HUDEP-2 (cell line): ENCODE measurements at regions not wholly inside any gene's neighbourhood (a gene's known extent, or its start where the extent isn't known, plus 50 kb on each side); places are given as distances from the start of the nearest gene placed in this dataset.

Experiments used
- DNase-seq, 76 experiments: peaks; one replicate each; lab custom pipeline; 2025; ENCODE audit not compliant: unreplicated experiment in 76 of 76; lab: John Stamatoyannopoulos, UW

DNA sequence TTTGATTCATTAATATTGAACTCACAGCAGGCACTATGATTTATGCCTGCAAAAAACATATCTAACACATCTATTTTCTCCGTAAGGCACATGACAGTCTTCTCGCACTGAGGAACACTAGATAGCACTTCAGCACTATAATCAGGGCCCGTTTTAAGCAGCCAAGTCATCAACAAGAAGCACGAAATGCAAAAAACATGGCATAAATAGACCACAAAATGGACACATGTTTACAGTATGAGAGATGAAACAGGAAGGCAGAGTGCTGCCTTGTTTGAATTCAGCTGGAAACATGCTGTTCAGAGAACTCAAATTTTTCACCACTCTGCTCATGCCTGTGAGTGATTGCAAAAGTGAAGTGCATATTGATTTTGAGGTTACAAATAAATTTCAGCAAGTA, 205.8 kb upstream of the PDGFD start:
- no peak for DNase-seq

DNA sequence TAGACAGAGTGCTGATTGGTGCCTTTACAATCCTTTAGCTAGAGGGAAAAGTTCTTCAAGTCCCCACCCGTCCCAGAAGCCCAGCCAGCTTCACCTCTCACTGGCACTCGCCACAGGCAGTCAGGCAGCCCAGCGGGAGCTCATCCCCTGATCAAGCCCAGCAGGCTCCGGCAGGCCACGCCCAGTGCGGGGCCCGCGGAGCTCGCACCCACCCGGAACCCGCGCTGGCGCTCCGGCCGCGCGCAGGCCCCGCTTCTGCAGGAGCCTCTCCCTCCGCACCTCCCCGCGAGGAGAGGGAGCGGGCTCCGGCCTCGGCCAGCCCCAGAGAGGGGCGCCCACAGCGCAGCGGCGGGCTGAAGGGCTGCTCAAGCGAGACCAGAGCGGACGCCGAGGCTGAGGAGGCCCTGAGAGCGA, 202.4 kb upstream of the PDGFD start:
- no peak for DNase-seq

DNA sequence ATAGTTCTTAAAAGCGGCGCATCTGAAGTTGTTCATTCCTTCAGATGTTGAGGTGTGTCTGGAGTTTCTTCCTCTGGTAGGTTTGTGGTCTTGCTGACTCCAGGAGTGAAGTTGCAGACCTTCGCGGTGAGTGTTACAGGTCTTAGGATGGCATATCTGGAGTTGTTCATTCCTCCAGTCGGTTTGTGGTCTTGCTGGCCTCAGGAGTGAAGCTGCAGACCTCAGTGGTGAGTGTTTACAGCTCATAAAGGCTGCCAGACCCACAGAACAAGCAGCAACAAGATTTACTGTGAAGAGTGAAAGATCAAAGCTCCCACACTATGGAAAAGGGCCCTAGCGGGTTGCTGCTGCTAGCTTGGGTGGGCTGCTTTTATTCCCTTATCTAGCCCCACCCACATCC, 201.7 kb upstream of the PDGFD start:
- DNase-seq: no peak

DNA sequence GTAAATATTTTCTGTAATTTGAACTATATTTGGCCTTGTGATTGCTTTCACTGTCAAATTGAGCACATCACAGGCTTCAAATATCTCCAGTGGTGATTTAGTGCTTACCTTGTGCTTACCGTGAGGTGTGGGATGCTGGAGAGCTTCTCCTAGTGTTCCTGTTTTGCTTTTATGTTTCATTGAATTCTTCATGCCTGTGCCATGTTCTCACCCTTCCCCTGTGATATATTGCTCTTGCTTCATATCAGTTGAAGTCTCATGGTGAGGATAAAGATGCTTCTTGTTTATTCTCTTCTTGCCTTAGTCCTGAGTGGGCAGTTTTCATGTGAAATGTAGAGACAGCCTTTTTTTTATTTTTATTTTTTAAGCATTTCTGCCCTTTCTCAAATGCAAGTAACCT, 198.0 kb upstream of the PDGFD start:
- DNase-seq: no peak

DNA sequence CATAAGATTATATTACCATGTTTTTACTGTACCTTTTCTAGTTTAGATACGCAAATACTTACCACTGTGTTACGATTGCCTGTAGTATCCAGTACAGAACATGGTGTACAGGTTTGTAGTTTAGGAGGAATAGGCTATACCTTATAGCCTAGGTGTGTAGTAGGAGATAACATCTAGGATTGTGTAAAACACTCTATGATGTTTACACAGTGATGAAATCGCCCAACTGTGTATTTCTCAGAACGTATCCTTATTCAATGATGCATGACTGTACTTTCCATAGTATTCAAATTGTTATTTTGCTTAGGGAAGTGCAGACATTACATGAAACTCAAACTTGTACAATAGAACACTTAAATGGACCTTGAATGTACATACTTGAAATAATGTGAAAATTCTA, 188.1 kb upstream of the PDGFD start:
- no peak for DNase-seq

DNA sequence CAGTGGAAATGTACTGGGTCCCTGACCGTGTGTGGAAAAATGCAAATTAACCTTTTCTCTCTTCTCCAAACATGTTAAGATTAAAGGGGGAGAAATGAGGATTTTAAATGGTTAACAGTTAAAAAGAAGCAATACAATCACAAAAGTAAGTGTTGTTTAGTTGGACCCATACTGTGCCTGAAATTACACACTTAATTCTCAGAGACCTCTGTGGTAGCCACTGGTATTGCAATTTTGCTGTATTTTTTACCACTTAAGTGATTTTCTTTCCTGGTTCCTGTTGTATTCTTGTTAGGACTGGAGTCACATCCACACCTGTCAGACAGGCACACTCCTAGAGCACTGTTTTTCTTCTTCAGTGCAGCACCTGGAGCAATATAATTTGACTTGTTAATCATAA, 179.6 kb upstream of the PDGFD start:
- DNase-seq: peak in 3 of 76 experiments; percentile 3 to 19 (median 5)

DNA sequence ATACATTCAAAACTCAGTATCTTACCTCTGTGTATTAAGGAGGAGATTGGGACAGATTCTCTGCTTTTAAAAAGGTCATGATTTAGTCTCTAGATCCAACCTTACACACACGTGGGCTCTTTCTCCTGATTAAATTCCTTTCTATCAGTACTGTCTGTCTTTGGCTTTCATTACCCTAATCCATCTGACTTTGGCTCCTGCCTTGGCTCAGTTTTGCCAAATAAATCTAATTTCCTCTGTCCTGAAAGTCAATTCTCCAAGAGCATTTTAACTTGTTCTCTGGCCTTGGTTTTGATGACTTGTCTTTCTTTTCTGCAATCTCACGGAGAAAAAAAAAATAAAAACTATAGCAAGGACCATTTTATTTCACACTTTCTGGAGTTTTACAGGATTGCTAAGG, 176.6 kb upstream of the PDGFD start:
- DNase-seq: no peak

DNA sequence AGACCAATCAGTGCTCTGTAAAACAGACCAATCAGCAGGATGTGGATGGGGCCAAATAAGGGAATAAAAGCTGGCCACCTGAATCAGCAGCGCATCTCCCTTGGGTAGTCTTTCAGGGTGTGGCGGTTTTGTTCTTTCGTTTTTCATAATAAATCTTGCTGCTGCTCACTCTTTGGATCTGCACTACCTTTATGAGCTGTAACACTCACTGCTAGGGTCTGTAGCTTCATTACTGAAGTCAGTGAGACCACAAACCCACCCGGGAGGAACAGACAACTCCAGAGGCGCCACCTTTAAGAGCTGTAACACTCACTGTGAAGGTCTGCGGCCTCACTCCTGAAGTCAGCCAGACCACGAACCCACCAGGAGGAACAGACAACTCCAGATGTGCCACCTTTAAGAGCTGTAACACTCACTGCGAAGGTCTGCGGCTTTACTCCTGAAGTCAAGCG, 175.5 kb upstream of the PDGFD start:
- no peak for DNase-seq

DNA sequence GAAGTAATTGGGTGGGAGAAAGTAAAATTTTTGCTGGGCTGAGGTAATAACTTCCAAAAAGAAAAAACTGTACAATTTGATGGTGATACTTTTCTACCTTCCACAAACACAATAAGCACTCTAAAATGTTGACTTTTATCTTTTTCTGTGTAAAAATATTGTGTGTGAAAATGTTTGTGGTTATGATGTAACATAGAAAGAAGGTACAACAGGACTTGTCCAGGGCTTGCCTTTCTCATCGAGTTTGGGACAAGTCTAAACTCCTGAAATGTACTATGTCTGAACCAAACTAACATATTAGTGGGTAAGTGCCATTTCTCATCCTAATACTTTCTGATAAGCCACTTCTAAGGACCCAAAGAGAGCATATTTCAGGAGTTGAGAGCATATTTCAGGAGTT, 174.2 kb upstream of the PDGFD start:
- DNase-seq: no peak

DNA sequence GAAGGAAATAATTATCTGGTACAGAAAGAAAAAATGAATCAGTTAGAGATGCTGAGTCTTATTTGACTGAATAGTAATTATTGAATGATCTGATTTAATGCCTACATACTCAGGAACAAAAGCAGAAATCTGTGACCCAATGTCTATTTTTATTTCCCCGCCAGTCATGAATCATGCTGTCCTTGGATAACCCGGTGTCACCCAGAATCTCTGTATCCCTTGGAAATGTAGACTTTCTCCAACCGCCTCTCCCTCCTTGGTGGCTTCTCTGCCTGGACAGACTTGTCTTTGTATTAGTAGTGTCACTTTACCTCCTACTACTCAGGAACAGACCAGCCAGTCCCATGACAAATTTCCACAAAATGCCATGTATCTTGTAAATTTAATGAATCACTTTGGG, 173.3 kb upstream of the PDGFD start:
- no peak for DNase-seq

DNA sequence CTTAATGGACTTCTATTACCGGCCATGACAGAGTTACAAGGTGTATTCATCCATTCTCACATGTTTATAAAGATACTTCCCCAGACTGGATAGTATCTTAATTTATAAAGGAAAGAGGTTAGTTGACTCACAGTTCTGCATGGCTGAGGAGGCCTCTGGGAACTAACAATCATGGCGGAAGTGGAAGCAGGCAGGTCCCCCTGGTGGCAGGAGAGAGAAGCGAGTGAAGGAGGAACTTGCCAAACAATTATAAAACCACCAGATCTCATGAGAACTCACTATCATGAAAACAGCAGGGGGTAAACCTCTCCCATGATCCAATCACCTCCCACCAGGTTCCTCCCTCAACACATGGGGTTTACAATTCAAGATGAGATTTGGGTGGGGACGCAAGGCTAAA, 170.0 kb upstream of the PDGFD start:
- peak in 6 of 76 experiments; percentile 0 to 27 (median 14) for DNase-seq

DNA sequence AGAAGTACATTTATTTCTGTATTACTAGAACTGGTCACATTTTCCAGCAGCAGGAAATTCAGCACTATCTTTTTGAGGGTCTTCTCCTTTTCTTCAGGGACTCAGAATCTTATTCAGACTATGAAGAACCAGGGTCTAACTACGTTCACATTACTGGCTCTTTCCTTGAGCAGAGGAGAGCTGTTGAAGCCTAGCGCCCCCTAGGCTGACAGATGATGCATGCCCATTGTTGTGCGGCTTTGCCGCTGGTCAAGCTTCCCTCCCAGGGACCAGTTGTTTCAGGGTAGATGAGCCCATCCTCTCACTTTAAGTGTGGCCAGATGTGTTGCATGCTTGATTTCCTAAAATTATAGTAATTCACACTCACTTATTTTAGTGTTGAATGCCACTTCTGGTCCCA, 168.2 kb upstream of the PDGFD start:
- DNase-seq: peak in 3 of 76 experiments; percentile 2 to 3 (median 3)

DNA sequence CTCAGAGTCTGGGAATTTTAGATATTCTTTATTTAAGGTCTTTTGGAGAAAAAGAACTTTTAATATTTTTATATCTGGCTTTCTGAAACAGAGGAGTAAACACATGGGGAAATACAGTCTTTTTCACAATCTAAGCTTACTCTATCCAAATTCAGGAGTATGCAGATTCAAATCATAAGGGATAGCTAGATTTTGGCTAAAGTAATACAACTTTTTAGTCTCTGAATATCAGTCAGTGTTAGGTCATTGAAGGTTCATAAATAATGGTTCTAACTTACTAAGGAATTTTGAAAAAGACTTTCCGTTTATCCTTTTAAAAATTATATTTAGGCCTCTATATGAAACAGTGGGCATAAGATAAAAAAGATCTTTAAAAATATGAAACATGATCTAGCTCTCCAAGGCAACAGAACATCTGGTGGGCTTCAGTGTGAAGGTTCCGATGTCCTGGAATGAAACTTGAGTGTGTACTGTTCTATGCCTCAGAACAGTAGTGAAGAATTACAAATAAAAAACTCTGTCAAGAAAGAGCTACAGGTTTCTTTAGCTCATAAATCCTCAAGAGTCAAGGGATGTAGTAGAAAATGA, 165.2 kb upstream of the PDGFD start:
- DNase-seq: no peak

DNA sequence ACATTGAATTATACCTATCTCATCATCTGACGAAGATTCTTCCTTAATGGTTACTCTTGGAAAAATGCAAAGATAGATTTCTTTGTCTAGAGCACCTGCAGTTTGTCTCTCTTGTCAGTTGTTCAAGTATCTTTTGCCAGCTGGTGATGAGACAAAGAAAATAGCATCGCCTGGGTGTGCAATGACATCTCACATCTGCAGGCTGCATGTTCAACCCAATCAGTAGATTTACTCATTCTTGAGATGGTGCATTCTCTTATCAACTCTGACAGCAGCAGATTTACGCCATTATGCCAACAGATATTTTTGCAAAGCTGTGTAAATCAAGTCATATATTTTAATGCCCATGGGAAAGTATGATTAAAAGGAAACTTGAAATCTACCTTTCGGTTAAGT, 164.6 kb upstream of the PDGFD start:
- no peak for DNase-seq

DNA sequence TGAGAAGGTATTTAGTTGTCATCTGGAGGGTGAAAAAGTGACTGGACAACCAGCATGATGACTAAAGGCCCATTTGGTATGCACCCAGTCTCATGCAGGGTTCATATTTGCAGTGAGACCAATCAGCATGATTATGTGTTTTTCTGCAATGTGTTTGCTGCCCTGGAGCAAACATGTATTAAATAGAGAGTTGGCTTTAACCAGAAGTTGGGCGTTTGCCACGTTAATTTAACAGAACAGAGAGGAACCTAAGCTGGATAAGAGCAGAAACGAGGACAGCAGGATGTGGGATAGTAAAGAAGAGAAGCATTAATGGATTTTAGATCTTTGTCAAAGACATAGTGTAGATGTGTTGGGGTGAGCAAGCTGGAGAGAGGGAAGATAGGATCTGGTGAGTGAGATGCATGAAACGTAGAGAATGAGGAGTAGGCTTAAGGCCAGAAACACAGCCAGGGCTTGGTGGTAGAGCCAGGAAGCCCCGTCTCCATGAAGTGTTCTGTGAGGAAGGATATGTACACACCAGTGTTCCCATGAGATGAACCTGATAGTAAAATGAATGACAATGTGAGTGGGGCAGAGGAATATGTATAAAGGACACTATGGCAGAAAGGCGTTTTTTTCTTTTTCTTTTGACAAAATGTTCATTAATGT, 164.0 kb upstream of the PDGFD start:
- no peak for DNase-seq

DNA sequence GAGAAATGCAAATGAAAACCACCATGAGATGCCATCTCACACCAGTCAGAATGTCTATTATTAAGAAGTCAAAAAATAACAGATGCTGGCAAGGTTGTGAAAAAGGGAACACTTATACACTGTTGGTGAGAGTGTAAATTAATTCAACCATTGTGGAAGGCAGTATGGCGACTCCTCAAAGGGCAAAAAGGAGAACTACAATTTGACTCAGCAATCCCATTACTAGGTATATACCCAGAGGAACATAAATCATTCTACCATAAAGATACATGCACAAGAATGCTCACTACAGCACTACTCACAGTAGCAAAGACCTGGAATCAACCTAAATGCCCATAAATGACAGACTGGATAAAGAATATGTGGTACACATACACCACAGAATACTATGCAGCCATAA, 161.1 kb upstream of the PDGFD start:
- DNase-seq: no peak

DNA sequence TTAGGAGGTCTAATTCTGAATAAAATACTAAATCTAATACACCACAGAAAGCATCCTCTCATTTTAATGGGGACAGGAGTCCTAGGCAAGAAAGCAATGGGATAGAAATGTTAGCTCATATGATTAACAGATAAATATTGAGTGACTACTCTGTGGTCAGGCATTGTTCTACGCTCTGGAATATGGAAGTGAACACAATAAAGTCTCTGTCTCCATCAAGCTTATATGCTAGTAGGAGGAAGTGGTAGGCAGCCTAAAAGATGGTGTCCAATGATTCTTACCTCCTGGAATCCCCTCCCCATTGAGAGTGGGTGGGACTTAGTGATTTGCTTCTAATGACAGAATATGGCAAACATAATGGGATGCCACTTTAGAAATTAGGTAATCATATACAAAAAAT, 160.3 kb upstream of the PDGFD start:
- DNase-seq: no peak

DNA sequence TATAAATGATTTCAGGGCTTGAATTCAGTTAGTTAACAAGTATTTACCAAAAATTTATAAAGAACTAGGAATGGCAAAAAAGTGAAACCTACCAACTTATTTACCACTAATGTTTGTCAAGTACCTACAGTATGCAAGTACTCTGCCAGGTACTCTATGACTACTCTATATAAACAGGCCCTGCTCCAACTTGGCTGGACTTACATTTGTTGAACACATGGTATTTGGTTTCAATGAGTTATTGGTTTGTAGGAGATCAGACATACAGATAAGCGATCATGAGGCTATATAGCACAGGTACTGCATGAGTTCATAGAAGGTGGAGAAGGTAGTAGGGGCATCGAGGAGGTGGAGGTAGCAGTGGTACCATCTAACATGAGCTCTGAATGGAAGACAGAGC, 159.9 kb upstream of the PDGFD start:
- no peak for DNase-seq

DNA sequence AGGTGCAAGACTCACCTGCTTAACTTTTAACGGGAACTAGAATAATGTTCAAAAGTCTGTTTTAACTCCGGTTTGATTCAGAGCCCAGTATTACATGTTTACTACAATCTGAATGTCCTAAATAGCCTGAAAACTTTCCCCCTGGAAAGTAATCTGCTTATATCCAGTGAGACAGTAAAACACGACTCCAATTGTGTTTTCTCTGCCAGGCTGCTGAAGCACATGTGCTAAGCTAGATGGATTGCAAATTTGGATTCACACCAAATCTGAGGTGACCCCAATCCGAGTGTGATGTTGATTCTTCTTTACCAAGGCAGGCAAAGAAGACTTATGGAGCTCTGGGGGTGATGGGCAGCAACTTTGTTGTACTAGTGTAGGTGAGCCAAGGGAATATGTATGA, 158.7 kb upstream of the PDGFD start:
- DNase-seq: no peak

DNA sequence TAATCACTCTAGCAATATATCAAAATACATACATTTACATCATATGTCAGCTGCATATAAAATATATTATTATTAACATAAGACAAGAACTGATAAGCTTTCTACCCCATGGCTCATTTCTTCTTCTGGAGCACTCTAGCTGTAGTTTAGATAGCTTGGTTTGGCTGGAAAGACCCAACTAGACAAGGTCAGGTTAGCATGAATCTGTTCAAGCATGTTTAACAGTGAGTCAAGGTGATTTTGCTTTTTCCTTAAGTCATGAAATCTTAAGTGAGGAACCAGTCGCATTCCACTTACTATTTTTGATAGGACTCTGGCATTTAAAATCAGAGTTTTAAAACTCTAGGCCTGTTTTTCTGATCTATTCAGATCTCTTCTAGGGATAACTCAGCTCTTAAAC, 157.0 kb upstream of the PDGFD start:
- no peak for DNase-seq

DNA sequence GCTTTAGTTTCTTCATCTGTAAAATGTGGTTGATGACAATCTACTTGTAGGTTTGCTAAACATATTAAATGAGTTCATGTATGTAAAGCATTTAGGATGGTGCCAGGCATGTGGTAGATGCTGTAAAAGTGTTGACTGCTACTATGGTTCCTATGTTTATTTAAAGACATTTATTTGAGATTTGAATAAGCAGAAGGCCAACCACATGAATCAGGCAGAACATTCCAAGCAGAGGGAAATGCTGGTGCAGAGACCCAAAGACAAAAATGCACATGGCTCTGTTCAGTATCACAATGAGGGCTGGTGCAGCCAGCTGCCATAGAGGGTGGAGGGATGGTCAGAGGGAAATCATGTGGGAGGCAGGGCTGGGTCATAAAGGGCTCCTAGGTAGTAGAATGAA, 156.2 kb upstream of the PDGFD start:
- DNase-seq: no peak

DNA sequence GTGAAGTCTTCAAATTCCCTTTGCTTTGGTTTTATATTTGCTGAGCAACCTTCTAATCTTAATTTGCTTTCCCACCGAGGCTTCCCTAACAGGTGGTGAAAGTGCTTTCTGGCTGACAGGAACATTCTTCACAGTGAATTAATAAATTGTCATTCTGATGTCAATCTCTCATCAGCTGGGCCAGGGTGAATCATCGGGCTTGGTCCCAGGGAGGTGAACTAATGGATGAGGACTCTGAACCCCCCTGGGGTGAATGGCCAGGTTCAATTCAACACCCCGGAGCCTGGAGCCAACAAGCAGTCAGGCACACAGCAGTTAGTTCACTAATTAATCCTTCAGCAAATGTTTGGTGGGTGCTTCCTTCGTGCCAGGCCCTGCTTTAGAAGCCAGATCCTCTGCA, 155.4 kb upstream of the PDGFD start:
- DNase-seq: no peak
